ENCODE measurements at regions not wholly inside any gene's neighbourhood (a gene's known extent, or its start where the extent isn't known, plus 50 kb on each side); places are given as distances from the start of the nearest gene placed in this dataset.
"Not testable (repeated sequence)": the region's sequence is repeated elsewhere in the genome, so short reads cannot be mapped to it uniquely, and the experiment has no call there.

DNA sequence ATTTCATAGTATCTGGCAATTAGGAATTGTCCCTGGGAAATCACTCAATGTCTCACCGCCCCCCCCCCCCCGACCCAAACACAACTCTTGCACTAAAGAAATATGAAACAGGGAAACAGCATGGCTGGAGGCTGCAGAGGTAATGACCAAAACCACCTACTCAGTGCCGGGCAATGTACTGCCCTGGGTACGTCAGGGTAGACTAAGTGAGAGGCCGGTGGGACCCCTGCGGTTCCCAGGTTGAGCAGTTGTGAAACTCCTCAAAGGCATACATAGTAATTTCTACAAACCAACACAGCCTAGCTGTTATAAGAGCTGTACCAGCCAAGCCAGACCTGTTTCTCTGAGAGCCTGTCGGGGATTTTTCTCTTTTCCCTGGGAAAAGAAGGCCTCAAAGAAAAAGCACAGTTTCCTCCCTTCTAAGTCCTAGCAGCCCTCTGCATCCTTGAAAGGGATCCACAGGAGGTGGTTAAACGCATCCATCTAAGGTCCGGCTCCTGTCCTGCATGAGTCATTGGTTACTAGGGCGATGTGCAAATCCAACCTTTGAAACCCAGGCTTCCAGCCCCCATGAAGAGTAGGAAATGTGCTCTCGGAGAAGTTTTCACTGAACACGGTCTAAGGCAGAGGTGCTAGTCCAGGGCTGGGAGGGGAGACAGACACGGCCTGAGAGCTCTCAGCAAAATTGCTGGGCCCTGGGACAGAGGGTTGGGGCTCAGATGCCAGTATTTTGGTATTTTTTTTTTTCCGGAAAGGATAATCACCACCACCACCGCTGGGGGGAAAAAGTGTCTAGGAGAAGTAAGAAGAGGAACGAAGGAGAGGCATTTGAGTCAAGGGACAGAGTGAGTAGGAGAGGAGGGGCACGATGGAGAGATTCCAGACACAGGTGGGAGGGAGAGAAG lies 172.8 kb downstream of the ATP6V0E2 start:
- not testable (repeated sequence) for ATAC-seq, DNase-seq

DNA sequence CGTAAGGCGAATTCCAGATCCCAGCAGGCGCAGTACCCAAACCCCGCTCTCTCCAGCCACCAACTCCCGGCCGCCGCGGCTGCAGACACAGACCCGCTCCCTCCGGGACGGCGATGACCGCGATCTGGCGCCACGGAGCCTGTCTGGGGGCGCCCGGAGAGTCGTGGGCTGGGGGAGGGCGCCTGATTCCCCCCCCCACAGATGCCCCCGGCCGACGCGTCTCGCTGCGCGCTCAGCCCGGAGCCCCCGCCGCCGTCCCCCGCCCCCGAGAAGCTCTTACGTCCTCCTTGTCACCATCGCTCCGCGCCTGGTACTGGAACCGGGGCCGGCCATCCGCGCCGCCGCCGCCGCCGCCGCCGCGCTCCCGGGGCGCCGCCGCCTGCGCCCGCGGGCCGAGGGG lies 173.6 kb downstream of the ATP6V0E2 start:
- not testable (repeated sequence) for ATAC-seq
- DNase-seq: peak; percentile 10

DNA sequence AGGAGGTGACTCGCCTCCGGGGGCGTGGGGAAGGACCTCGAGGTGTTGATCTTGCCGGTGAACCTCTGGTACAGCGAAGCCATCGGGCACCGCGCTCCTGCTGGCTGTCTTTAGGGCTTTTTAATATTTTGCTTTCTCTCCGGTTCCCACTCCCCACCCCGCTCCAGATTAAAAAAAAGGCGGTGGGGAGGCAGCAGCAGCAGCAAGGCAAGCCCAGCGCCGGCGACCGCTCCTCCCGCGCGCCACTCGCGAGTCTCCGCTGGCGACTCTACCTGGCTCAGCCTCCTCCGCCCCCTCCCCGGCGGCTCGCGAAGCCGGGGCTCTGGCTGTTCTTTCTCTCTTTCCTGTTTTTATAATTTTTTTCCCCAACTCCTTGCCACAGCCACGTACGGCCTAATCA lies 174.0 kb downstream of the ATP6V0E2 start:
- peak; percentile 18 for DNase-seq
- not testable (repeated sequence) for ATAC-seq

DNA sequence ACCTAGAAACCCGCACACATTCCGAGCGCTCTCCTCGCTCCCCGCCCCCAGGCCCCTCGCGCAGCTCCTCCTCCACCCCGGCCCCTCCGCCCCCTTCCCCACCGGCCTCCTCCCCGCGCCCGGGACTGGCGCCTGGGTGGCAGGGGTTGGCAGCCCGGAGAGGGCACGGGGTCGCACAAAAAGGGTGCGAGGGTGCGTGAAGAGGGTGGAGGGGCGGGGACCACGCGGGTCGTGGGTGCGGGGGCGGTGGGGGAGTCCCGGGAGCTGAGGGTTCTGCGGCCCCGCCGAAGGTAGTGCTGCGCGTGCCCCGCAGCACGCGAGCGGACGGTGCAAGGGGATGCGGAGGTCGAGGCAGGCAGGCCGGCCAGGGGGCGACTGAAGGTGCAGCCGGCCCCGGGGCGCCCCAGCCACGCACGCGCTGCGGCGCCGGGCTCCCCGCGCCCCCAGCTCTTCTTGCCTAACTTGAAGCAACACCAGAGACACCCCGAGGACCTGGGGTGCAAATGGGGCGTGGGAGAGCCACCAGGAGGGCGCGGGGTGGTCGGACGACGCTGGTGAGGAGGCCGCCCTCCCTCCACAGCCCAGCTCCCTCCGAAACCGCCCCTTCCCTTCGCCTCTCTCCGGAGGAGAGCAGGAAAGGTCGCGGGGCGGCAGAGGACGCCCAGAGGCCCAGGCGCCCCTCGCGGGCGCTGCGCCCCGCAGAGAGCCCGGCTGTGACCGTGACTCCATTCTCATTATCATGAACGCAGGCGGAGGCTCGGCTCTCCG lies 174.7 kb downstream of the ATP6V0E2 start:
- peak; percentile 20 for ATAC-seq

DNA sequence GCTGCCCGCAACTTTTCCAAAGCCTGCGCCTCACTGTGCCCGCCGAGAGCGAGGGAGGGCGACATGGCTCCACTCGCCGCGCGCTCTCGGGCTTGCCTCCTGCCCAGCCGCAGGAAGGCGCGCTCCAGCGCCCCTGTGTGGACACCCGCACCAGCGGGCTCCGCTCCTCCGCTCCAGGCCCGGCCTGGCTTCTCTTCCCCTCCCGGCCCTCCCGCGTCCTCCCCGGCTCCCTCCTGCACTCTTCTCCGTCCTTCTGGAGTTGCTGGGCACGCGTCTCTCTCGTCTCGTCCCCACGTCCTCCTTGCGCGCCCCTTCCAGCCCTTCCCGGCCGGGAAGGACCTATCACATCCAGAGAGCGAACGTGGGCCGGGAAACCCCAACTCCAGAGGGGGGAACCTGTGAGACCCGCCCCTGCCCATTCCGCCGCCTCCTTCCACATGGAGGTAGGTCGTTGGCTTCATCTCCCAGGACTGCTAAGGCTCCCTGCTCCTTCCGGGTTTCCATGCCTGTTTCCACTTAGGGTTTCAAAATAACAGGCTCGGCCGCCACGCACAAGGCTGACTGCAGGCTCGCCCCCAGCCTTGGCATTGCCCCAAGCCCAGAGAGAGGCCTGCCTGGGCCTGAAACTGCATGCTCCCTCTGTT lies 175.4 kb downstream of the ATP6V0E2 start:
- ATAC-seq (peak; percentile 82), DNase-seq (peak; percentile 4)

More for the DNA sequence above, 174.7 kb downstream of the ATP6V0E2 start:
- DNase-seq: peak; percentile 9

DNA sequence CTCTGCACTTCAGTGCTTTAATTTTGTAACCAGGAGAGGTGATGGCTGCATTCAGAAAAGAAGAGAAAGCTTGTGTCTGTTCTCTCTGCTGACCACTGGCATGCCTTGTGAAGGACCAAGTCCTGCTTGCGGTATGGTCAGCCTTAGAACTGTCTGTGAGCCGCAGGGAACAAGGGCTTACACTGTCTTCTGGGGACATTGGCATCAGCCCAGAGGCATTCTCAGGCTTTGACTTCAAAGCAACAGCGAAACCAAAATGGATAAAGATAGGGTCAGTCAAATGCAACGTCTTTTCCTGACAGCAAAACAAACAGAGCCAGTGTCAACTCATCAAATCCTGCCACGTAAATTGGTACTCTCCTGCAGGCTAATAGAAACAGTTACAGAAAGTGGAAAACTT lies 179.6 kb downstream of the ATP6V0E2 start:
- DNase-seq, ATAC-seq: not testable (repeated sequence)

DNA sequence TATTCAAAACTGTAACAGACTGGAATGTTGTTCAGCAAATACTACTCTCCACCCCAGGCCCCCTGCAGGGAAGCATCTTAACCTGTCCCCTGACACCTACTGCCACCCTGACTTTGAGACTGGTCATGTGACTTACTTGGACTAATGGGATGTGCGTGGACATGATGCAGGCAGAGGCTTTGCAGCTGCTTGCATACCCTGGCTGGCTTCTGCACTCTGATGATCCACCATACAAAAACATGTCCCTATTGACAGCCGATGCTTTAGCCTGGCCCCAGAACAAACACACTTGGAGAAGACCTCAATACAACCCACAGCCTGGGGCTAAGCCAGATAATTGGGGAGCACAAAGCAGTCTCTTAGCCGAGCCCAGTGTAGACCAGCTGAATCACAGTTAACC lies 180.5 kb downstream of the ATP6V0E2 start:
- not testable (repeated sequence) for ATAC-seq, DNase-seq

DNA sequence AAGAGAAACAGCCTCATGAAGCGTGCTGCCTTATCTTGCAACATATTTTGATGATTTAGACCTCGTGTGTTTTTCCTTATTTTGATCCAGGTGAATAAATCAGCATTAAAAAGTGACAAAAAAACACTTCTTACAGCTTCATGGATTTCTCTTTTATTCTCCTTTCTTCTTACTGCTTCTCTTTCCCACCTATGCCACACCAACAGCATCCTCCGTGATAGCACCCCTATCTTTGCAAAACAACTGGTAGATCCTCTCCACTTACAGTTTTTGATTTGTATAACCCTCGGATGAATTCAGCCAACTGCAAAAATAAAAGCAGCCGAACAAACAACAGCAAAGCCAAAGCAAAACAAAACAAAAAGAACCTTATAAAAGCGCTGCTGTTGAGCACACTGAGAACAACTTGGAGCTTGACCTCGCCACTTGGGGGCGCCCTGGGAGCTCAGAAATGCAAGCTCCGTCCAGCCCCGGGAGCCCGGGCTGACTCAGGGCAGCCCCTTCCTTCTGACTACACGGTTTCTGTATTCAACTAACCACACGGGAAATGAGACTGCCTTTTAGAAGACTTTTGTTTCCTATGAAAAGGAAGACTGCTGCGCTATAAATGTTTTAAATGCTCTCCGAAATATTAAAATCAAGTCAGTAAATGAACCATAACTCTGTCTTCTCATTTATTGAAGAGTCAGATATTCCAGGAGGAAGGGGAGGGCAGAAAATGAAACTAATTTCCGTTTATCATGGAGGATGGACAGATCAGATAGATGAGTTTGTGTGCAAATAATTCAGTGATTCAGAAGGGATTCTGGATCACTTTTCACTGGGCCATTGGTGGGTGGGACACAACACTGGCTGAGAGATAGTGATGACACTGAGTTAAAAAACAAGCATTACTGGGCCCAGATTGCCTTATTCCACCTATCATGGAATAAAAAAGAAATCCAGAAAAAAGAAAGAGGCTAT lies 186.8 kb downstream of the ATP6V0E2 start:
- ATAC-seq: peak; percentile 99
- DNase-seq: peak; percentile 94

DNA sequence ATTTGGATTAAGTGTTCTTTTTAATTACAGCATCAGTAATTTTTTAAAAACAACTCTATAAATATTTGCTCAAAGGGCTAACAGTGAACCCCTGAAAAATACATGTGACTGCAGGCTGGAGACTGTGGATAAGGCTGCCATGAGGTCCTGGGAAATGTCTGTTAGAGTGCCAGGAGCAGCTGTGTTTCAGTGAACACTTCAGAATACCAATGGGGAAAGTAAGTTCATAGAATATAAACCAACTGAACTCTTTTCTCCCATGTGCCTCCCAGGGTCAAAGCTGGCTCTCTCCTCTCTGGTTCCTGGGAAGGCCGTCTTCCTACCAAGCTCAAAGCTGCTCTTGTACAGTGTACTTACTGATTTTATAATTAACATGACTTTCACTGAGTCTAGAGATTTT lies 189.4 kb downstream of the ATP6V0E2 start:
- not testable (repeated sequence) for DNase-seq, ATAC-seq

DNA sequence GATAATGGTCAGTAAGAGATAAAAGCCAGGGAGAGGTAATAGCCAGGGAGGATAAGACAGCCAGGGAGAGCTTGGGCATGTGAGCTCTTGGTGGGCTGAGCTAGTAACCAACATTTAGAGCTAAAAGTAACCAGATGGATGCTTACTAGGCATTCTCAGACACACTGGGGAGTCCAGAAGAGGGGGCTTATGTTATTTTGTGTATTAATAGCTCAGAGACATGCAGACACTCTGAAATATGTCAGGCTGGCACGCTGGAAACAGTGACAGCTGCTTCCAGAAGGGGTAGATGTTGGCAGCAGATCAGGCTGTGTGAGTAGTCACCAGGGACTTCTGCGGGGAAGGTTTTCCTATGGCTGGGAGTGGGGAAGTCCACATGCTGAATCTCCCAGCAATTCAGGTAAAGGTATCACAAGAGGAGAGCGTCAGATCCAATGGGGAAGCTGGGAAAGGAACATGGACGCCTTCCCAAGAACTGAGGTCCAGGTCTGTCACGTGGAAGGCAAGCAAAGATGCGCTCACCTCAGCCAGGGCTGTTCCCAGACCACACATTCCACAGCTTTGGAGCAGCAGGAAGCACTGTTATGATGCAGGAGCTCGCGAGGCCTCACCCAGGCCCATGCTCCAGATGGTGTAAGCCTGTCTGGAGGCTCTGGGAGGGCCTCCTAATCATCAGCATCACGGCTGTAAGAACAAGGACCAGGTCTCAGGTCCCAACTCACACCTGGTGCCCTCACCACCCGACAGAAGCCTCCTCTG lies 196.0 kb downstream of the ATP6V0E2 start:
- DNase-seq, ATAC-seq: not testable (repeated sequence)

DNA sequence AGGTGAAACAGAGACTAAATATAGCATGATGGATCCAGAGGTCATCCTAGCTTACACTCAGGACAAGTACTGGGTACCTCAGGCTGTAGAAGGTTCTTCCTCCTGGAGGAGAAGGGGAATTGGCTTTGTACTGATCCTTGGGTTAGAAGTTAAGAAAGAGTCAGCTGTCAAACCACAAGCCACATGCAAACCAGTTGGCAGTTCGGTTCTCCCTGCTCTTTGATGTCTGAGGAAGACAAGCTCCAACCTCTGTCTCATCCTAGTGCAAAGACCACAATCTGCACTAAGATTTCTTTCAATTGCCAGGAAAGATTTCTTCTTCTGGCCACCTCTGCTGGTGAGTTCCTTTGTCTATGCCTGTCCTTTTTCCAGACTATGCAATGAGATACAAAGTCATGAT lies 203.8 kb downstream of the ATP6V0E2 start:
- not testable (repeated sequence) for DNase-seq, ATAC-seq

DNA sequence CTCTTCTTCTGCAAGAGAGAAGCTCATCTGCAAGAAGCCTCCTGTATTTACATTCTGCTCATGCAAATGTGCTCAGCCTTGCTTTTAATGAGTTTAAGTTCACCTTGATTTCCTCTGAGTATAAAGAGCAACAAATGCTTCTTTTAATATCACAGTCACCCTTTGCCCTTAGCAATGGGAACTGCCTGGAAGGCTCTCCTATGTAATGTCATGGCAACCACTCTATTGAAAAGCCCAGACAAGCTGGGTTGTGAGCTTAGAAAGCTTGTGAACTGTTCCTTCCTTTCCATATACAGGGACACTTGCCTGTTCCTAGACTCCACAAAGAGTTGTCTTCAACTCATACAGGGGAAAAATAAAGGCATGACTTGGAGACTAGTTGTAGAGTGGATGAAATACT lies 208.1 kb downstream of the ATP6V0E2 start:
- ATAC-seq, DNase-seq: not testable (repeated sequence)

DNA sequence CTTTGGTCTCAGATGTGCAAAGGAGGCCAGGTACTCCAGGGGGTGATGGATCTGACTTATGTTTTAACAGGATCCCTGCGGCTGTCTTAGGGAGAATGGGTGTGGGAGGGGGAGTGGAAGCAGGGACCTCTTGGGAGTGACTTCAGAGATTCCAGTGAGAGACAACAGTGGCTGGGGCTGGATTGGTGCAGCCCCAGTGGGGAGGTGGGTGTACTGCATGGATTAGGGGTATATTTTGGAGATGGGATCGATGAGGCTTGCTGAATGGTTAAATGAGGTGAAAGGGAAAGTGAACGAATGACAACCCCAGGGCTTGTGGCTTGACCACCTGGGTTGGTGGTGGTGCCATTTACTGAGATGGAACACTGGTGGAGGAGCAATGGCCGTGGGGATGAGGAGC lies 211.0 kb downstream of the ATP6V0E2 start:
- not testable (repeated sequence) for DNase-seq, ATAC-seq

DNA sequence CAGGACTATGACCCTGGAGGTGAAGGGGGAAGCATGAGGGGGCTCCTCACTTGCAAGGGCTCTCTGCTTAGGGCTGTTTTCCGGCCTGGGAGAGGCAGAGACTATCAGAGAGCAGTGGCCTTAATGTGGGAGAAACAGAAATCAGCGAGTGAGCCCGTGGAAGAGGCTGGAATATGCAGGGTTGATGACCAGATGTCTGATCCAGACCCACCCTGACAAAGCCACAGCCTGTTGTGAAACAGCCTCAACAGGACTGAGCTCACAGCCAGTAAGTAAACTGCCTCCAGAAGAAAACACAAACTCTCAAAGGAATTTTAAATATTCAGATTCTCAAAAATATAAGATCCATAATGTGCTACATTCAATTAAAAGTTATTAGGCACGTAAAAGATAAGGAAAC lies 213.7 kb downstream of the ATP6V0E2 start:
- not testable (repeated sequence) for ATAC-seq, DNase-seq

DNA sequence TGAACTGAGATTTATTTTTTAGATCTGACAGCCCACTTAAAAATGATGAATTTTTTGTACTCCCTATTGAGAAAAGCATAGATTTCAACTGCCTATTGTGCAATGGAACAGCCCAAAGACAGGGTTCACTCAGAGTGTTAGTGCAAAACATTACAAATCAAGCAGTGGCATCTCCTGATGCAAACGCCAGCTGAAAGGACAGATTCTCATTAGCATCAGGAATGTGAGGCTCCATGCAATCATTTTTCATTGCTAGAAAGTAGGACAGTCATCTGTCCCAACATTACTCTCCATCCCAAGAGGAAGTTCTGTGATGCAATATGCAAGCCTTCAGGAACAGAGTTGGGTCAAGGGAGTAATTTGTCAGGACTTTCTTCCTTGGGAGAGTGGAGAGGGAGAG lies 215.4 kb downstream of the ATP6V0E2 start:
- not testable (repeated sequence) for ATAC-seq, DNase-seq

DNA sequence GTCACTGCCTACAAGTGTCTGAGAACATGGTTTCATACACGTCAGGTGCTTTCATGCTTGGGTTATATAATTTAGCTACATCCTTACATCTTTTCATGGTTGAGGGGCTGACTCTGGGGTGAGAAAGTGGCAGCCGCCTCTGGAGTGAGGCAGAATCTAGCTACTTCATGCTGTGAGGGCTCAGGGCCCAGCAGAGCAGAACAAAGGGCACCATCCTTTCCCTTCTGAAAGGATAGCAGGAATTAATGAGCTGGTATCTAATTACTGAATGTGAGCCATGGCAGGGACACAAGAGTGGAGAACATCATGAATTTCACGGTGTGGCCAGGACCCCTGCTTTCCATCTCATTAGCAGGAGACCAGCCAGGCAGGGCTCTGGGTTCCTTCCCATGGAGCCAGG lies 217.0 kb downstream of the ATP6V0E2 start:
- not testable (repeated sequence) for ATAC-seq, DNase-seq

DNA sequence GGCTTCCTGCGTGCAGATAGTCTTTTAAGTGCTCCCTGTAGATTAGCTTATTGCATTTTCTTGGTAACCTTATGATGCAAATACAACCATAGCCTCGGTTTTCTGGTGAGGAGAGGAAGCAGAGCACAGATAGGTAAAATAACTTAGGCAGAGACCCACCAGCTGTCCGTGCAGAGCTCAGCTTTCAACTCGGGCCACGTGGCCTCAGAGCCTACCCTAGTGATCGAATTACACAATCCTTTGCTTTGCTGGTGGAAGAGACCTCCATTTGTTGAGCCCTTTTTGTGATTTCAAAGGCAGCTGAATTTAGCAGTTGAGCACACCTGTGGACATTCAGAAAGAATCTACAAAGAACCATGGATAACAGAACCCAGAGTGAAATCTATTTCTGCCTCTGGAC lies 220.1 kb downstream of the ATP6V0E2 start:
- ATAC-seq, DNase-seq: not testable (repeated sequence)

DNA sequence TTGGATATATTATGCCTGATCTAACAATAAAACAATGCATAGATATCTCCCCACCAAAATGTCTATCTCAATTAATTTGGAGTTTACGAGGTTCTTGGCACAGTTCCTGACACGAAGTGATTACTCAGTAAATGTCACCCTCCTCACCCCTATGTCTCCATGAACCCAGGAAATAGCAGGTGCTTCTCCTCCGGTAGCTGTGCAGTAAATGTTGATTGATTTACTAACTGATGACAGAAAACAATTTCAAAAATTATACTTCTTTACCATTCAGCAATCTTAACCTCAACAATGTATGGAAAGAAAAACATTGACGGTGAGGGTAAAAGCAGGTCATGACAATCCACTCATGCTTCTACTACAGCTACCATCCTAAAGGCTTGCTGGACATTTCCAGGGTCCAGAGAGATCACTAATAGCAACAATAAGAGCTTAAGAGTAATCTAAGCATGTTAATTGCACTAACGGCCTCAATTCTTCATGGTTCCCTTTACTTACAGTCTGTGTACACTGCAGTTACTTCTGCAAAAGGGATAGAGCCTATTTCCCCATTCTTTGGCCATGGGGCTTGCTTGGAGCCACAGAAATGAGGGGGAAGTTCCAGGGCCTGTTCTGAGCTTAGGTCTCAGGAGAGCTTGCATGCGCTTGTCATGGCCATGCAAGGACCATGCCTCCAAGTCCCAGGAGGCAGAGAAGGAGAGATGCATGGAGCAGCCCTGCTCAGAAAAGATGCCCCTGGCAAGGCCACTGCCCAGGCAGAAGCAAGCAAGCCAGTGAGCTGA lies 222.6 kb downstream of the ATP6V0E2 start:
- not testable (repeated sequence) for ATAC-seq, DNase-seq

DNA sequence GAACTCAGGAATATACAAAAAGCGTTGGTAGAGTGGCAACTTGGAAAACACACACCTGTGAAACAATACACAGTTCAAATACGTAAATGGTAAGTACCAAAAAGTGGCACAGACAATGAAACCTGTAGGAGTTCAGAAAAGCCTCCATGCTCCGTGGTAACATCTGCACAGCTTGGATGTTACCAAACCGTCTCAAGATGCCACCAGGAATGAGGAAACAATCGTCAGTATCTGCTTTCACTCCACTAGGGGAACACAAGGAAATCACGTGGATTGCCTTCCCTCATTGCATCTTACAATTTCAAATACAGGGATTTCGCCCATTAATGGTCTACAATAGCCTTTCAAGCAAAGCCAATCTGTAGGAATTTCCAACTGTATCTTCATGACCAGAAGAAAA lies 224.6 kb upstream of the LRRC61 start:
- DNase-seq, ATAC-seq: not testable (repeated sequence)
